ENCODE measurements at regions not wholly inside any gene's neighbourhood (a gene's known extent, or its start where the extent isn't known, plus 50 kb on each side); places are given as distances from the start of the nearest gene placed in this dataset.

- TF ChIP-seq POLR2A (IDR thresholded peaks at IDR 0.05): no peak
- no peak for TF ChIP-seq CTCF (IDR thresholded peaks at IDR 0.05)
- TF ChIP-seq POLR2AphosphoS5 (IDR thresholded peaks at IDR 0.05): no peak
- no peak for TF ChIP-seq EP300 (IDR thresholded peaks at IDR 0.05)
Observed at GRCh38 chr4:36919721-36920120, 324.8 kb upstream of the NWD2 start.

Data from sigmoid colon (tissue), 4 donors.